Upper lobe of left lung (tissue), 6 donors: ENCODE measurements at regions not wholly inside any gene's neighbourhood (a gene's known extent, or its start where the extent isn't known, plus 50 kb on each side); places are given as distances from the start of the nearest gene placed in this dataset.

Experiments
- ATAC-seq, 2 donors: fragments of 200-7000 bp; cut with Tn5 transposase; one replicate each; pipeline ENCODE4 v1.9.1; 2022; ENCODE audit warnings: mild to moderate bottlenecking in 2 of 2, moderate library complexity in 2 of 2; ENCODE audit not compliant: low FRiP score in 2 of 2
- DNase-seq, 2 donors: peaks; one replicate each; pipeline ENCODE4 v3.0.0-alpha.2; 2019 to 2020
- H3K27ac ChIP-seq, 4 donors: fragments of 200-600 bp; sonication (generic); one replicate each; pipeline ENCODE4 v1.5.1; 2016 to 2019
- H3K27me3 ChIP-seq, 4 donors: fragments of 200-600 bp; sonication (generic); one replicate each; pipeline ENCODE4 v1.5.1; 2017 to 2019
- H3K36me3 ChIP-seq, 4 donors: fragments of 200-600 bp; sonication (generic); one replicate each; pipeline ENCODE4 v1.5.1; 2016 to 2019
- H3K4me1 ChIP-seq, 4 donors: fragments of 200-600 bp; sonication (generic); one replicate each; pipeline ENCODE4 v1.5.1; 2018 to 2019
- H3K4me3 ChIP-seq, 4 donors: fragments of 200-600 bp; sonication (generic); one replicate each; pipeline ENCODE4 v1.5.1; 2017 to 2019; ENCODE audit warnings: mild to moderate bottlenecking in 2 of 4, moderate library complexity in 1 of 4
- H3K9me3 ChIP-seq, 4 donors: fragments of 200-600 bp; sonication (generic); one replicate each; pipeline ENCODE4 v1.5.1; 2018 to 2019
- CTCF ChIP-seq, 6 experiments: fragments of 450-650 bp in 4 of 6; fragments of 200-600 bp in 2 of 6; sonication (generic) in 2 of 6; IDR thresholded peaks; one replicate each; pipeline ENCODE4 v1.5.1; 2016 to 2019; ENCODE audit warnings: antibody characterized with exemption in 6 of 6
- EP300 ChIP-seq, 4 donors: sonication (generic); formaldehyde crosslinking; IDR thresholded peaks; one replicate each; pipeline ENCODE4 v1.5.1; 2017; ENCODE audit warnings: antibody characterized with exemption in 4 of 4, control low read depth in 2 of 4
- POLR2A ChIP-seq, 4 donors: fragments of 450-650 bp; IDR thresholded peaks; one replicate each; pipeline ENCODE4 v1.5.1; 2016 to 2017; ENCODE audit warnings: antibody characterized with exemption in 4 of 4, mild to moderate bottlenecking in 2 of 4
- POLR2AphosphoS5 ChIP-seq, 2 donors: sonication (generic); formaldehyde crosslinking; IDR thresholded peaks; one replicate each; pipeline ENCODE4 v1.5.1; 2017; ENCODE audit warnings: antibody characterized with exemption in 2 of 2
- WGBS, 2 donors: methylation state at CpG; one replicate each; pipeline ENCODE4 v1.1.5; 2017 to 2018; 5-methylcytosine and 5-hydroxymethylcytosine counted together
- donor health status: DM: no; HTN: no; CAD: no; lungs with moderate emphysema.
- donor health status: DM: no; HTN: yes; CAD: no; lungs with severe emphysema.

DNA sequence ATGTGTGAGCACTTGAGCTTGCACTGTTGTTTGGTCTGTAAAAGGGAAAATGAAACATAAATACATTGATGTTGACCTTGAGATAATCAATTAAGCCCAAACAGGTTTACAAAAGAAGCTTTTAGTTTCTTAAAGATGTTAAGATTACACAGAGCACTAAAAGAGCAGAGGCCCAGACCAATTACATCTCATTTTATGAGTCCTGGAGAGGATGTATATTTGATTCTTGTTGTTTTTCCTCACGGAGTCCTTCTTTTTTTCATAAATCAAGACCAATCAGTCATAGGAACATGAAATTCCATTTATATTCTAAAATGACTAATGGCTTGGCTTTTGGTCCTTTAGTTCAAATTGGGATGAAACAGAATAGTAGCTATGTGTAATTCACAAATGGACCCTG is 249.7 kb upstream of the NPY start:
- TF ChIP-seq CTCF (IDR thresholded peaks at IDR 0.05) (no peak), POLR2A (IDR thresholded peaks at IDR 0.05) (no peak), POLR2AphosphoS5 (IDR thresholded peaks at IDR 0.05) (no peak), EP300 (IDR thresholded peaks at IDR 0.05) (no peak)
- Histone ChIP-seq H3K4me1 (no peaks in the 10 kb centered on the region), H3K36me3 (no peaks in the 10 kb centered on the region), H3K4me3 (no peak overlapping the region), H3K27ac (no peak overlapping the region), H3K27me3 (no peaks in the 10 kb centered on the region), H3K9me3 (no peaks in the 10 kb centered on the region)
- DNase-seq (no peak), ATAC-seq (no peak)
- WGBS, 2 donors = 68 to 82% methylated on average over 1 of the region's 1 CpG

- DNase-seq = no peak
Observed at GRCh38 chr7:24035366-24036032, 248.5 kb upstream of the NPY start.

GRCh38 chr7:24036033-24036412 is 248.0 kb upstream of the NPY start:
- Histone ChIP-seq H3K36me3 (no peaks in the 10 kb centered on the region), H3K4me3 (no peak overlapping the region), H3K4me1 (no peaks in the 10 kb centered on the region), H3K9me3 (no peaks in the 10 kb centered on the region), H3K27me3 (no peaks in the 10 kb centered on the region), H3K27ac (no peak overlapping the region)
- ATAC-seq (no peak), DNase-seq (no peak)
- 85 to 88% methylated on average over 2 of the region's 2 CpGs for WGBS, 2 donors
- TF ChIP-seq POLR2AphosphoS5 (IDR thresholded peaks at IDR 0.05) (no peak), EP300 (IDR thresholded peaks at IDR 0.05) (no peak)

More at GRCh38 chr7:24035366-24036032, 248.5 kb upstream of the NPY start:
- H3K4me1 ChIP-seq = no peaks in the 10 kb centered on the region
- H3K4me3 ChIP-seq = no peak overlapping the region
- no peaks in the 10 kb centered on the region for H3K9me3 ChIP-seq
- no peak for ATAC-seq
- H3K27me3 ChIP-seq = no peaks in the 10 kb centered on the region
- TF ChIP-seq POLR2A (IDR thresholded peaks at IDR 0.05) = no peak
- no peak for TF ChIP-seq CTCF (IDR thresholded peaks at IDR 0.05)
- WGBS, 2 donors = 79 to 83% methylated on average over 5 of the region's 5 CpGs
- H3K27ac ChIP-seq = no peak overlapping the region
- no peaks in the 10 kb centered on the region for H3K36me3 ChIP-seq

DNA sequence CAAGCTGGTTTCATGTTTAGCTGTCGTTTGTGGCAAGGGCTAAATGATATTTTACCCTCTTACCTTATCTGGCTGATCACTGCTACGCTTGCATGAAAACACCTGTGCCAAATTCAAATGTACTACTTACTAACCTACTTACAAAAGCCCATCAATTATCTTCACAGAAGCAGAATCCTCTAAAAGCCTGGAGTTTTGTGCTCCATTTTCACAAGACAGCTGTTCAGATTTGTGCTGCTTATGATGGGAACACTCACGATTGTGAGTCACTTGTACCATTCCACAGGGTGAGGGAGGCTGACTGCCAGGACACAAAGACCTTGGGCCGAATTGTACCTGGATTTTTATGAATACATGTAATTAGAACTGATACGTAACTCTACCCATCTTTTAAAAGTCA is 245.0 kb upstream of the NPY start:
- 74 to 78% methylated on average over 5 of the region's 5 CpGs for WGBS, 2 donors
- no peaks in the 10 kb centered on the region for H3K36me3 ChIP-seq
- H3K4me3 ChIP-seq = no peak overlapping the region
- DNase-seq (no peak), ATAC-seq (no peak)
- TF ChIP-seq POLR2A (IDR thresholded peaks at IDR 0.05) (no peak), CTCF (IDR thresholded peaks at IDR 0.05) (no peak), POLR2AphosphoS5 (IDR thresholded peaks at IDR 0.05) (no peak), EP300 (IDR thresholded peaks at IDR 0.05) (no peak)
- H3K27ac ChIP-seq = no peak overlapping the region
- H3K4me1 ChIP-seq = no peaks in the 10 kb centered on the region
- H3K9me3 ChIP-seq = no peaks in the 10 kb centered on the region
- no peaks in the 10 kb centered on the region for H3K27me3 ChIP-seq

DNA sequence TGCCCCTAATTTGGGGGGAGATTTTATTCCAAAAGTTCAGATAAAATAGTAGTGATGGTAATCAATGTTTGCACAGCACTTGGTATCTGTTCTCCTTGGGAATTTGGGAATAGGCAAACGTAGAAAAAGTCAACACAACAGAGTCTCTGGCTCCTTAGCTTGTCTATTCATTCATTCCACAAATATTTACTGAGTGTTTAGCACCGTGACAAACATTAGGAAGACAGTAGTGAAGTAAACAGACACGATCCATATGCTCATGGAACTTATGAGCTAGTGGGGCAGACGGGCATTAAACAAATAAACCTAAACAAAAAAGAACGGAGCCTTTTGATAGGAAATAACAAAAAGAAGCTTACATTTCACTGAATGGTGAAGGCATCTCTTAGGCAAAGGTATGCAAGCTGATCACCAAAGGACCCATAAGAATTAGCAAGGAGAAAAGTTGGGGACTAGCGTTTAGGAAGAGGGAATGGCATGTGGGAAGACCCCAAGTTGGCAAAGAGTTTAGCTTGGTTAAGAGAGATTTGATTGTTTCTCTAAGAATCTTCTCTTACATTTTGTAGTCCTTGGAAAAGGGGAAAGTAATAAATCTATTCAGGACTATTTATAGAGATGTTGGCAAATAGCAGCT is 243.9 kb upstream of the NPY start:
- no peak for DNase-seq
- Histone ChIP-seq H3K27ac (no peak overlapping the region), H3K27me3 (no peaks in the 10 kb centered on the region), H3K36me3 (no peaks in the 10 kb centered on the region), H3K9me3 (no peaks in the 10 kb centered on the region), H3K4me3 (no peak overlapping the region), H3K4me1 (no peaks in the 10 kb centered on the region)
- WGBS, 2 donors = 41 to 44% methylated on average over 6 of the region's 6 CpGs
- no peak for ATAC-seq
- TF ChIP-seq POLR2A (IDR thresholded peaks at IDR 0.05) = no peak
- TF ChIP-seq CTCF (IDR thresholded peaks at IDR 0.05) = no peak
- TF ChIP-seq POLR2AphosphoS5 (IDR thresholded peaks at IDR 0.05) = no peak
- no peak for TF ChIP-seq EP300 (IDR thresholded peaks at IDR 0.05)
